ENCODE measurements at regions not wholly inside any gene's neighbourhood (a gene's known extent, or its start where the extent isn't known, plus 50 kb on each side); places are given as distances from the start of the nearest gene placed in this dataset.

GRCh38 chr10:85061401-85061800 is 733.0 kb downstream of the CCSER2 start:
- Histone ChIP-seq H3K4me3 (ENCODE audit: low read depth, low read length, poor library complexity, severe bottlenecking) (no peak overlapping the region), H3K4me1 (ENCODE audit: insufficient read depth, low read length, poor library complexity, severe bottlenecking) (no peaks in the 10 kb centered on the region)
- CTCF ChIA-PET = no interaction called here

GRCh38 chr10:85067955-85068354 is 739.6 kb downstream of the CCSER2 start:
- Histone ChIP-seq H3K9me3 (ENCODE audit: low read depth, low read length, poor library complexity, severe bottlenecking) (no peaks in the 10 kb centered on the region), H3K27me3 (replicated peaks; ENCODE audit: insufficient read depth, low read depth, low read length, poor library complexity) (no peaks in the 10 kb centered on the region), H3K4me3 (ENCODE audit: low read depth, low read length, poor library complexity, severe bottlenecking) (no peak overlapping the region), H3K4me1 (ENCODE audit: insufficient read depth, low read length, poor library complexity, severe bottlenecking) (no peaks in the 10 kb centered on the region), H3K27ac (ENCODE audit: low read depth, low read length, poor library complexity, severe bottlenecking) (no peak overlapping the region), H3K36me3 (ENCODE audit: insufficient read depth, low read length, poor library complexity, severe bottlenecking) (no peaks in the 10 kb centered on the region)
- DNase-seq (ENCODE audit: low spot score) = no peak
- intact Hi-C loops (cut with micrococcal nuclease; ENCODE audit: unreplicated experiment) = no loop called here
- CTCF ChIA-PET = no interaction called here
- no peak for TF ChIP-seq CTCF (conservative IDR thresholded peaks at IDR 0.05; ENCODE audit: low read depth, low read length)
- BruUV-seq (replicated peaks) = no TSS peak
- POLR2A ChIA-PET (ENCODE audit: low non-redundant PET) = no interaction called here

More at GRCh38 chr10:85061401-85061800, 733.0 kb downstream of the CCSER2 start:
- Histone ChIP-seq H3K27ac (ENCODE audit: low read depth, low read length, poor library complexity, severe bottlenecking) (no peak overlapping the region), H3K9me3 (ENCODE audit: low read depth, low read length, poor library complexity, severe bottlenecking) (no peaks in the 10 kb centered on the region), H3K36me3 (ENCODE audit: insufficient read depth, low read length, poor library complexity, severe bottlenecking) (no peaks in the 10 kb centered on the region), H3K27me3 (replicated peaks; ENCODE audit: insufficient read depth, low read depth, low read length, poor library complexity) (no peaks in the 10 kb centered on the region)
- intact Hi-C loops (cut with micrococcal nuclease; ENCODE audit: unreplicated experiment) = no loop called here
- POLR2A ChIA-PET (ENCODE audit: low non-redundant PET) = no interaction called here
- no peak for TF ChIP-seq EZH2 (IDR thresholded peaks at IDR 0.05; ENCODE audit: borderline replicate concordance, low read depth, low read length, poor library complexity, severe bottlenecking)
- no peak for TF ChIP-seq CTCF (conservative IDR thresholded peaks at IDR 0.05; ENCODE audit: low read depth, low read length)
- no TSS peak for BruUV-seq (replicated peaks)
- no peak for DNase-seq (ENCODE audit: low spot score)

- Histone ChIP-seq H3K27me3 (replicated peaks; ENCODE audit: insufficient read depth, low read depth, low read length, poor library complexity) (no peaks in the 10 kb centered on the region), H3K27ac (ENCODE audit: low read depth, low read length, poor library complexity, severe bottlenecking) (no peak overlapping the region), H3K4me3 (ENCODE audit: low read depth, low read length, poor library complexity, severe bottlenecking) (no peak overlapping the region), H3K36me3 (ENCODE audit: insufficient read depth, low read length, poor library complexity, severe bottlenecking) (no peaks in the 10 kb centered on the region), H3K4me1 (ENCODE audit: insufficient read depth, low read length, poor library complexity, severe bottlenecking) (no peaks in the 10 kb centered on the region), H3K9me3 (ENCODE audit: low read depth, low read length, poor library complexity, severe bottlenecking) (no peaks in the 10 kb centered on the region)
- intact Hi-C loops (cut with micrococcal nuclease; ENCODE audit: unreplicated experiment) = no loop called here
- BruUV-seq (replicated peaks) = no TSS peak
- no peak for DNase-seq (ENCODE audit: low spot score)
- ChIA-PET POLR2A (ENCODE audit: low non-redundant PET) (no interaction called here), CTCF (no interaction called here)
- TF ChIP-seq EZH2 (IDR thresholded peaks at IDR 0.05; ENCODE audit: borderline replicate concordance, low read depth, low read length, poor library complexity, severe bottlenecking) (no peak), CTCF (conservative IDR thresholded peaks at IDR 0.05; ENCODE audit: low read depth, low read length) (no peak)
These were observed 752.5 kb downstream of the CCSER2 start for GRCh38 chr10:85080934-85081333.
